Epithelial cell of proximal tubule (primary cell): ENCODE measurements at regions not wholly inside any gene's neighbourhood (a gene's known extent, or its start where the extent isn't known, plus 50 kb on each side); places are given as distances from the start of the nearest gene placed in this dataset.
A peak's percentile ranks its signal among the peaks of the same experiment; 100 is the strongest.

Experiments
- DNase-seq: peaks from one replicate; pipeline ENCODE4 v3.0.0-alpha.2; 2011; ENCODE audit warnings: low read depth
- H3K4me3 ChIP-seq: 2 replicates; pipeline ENCODE4 v1.5.1; 2011; ENCODE audit warnings: low read depth, mild to moderate bottlenecking, low read length
- TF ChIP-seq, protein P1 (sequence below): conservative IDR thresholded peaks from 2 replicates; pipeline ENCODE4 v1.5.1; 2012; ENCODE audit warnings: low read depth, mild to moderate bottlenecking, low read length

DNA sequence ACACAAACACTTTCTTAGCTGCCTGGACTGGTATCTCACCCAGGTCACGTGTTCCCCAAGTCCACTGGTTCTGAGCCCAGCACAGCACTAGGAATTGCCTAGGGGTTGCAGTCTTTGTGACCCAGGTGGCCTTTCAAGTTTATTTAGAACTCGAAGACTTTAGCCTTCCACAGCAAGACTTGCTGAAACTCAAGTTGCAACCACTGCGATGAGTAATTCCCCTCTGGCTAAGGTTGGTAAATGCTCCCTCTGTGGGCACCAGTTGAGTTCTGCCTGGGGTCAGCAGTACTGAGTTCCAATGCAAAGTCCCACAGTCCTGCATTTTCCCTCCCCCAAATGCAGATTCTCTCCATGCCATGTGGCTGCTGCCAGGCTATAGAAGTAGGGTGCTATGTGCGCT, 77.6 kb upstream of the MOCS1 start:
- no peak for DNase-seq
- H3K4me3 ChIP-seq = no peak overlapping the region
- TF ChIP-seq, protein P1, sequence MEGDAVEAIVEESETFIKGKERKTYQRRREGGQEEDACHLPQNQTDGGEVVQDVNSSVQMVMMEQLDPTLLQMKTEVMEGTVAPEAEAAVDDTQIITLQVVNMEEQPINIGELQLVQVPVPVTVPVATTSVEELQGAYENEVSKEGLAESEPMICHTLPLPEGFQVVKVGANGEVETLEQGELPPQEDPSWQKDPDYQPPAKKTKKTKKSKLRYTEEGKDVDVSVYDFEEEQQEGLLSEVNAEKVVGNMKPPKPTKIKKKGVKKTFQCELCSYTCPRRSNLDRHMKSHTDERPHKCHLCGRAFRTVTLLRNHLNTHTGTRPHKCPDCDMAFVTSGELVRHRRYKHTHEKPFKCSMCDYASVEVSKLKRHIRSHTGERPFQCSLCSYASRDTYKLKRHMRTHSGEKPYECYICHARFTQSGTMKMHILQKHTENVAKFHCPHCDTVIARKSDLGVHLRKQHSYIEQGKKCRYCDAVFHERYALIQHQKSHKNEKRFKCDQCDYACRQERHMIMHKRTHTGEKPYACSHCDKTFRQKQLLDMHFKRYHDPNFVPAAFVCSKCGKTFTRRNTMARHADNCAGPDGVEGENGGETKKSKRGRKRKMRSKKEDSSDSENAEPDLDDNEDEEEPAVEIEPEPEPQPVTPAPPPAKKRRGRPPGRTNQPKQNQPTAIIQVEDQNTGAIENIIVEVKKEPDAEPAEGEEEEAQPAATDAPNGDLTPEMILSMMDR = peak; percentile 6

DNA sequence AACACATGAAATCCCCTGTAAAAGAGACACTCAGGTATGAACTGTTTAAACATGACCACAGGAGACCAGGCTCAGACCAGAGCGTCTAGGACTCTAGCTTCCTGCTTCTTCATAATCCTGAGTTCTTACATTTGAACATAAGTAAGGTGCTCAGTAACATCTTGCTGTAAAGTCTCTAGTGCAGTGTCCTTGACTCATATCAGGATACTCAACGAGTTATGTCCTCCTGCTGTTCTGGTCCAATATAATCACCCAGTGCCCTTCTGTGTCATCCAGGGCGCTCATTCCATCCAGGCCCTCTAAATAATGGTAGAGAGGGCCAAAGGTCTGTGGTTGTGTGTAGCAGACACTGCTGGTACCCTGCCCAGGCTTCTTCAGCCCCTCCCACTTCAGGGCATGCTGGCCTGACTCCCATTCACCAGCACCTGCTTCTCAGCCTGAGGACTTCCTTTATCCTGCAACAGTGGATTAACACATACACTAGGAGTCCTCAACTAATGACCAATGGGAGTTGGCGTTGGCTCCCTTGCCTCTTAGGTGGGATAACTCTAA, 66.8 kb upstream of the MOCS1 start:
- H3K4me3 ChIP-seq = no peak overlapping the region
- DNase-seq = no peak
- TF ChIP-seq, protein P1 = no peak

DNA sequence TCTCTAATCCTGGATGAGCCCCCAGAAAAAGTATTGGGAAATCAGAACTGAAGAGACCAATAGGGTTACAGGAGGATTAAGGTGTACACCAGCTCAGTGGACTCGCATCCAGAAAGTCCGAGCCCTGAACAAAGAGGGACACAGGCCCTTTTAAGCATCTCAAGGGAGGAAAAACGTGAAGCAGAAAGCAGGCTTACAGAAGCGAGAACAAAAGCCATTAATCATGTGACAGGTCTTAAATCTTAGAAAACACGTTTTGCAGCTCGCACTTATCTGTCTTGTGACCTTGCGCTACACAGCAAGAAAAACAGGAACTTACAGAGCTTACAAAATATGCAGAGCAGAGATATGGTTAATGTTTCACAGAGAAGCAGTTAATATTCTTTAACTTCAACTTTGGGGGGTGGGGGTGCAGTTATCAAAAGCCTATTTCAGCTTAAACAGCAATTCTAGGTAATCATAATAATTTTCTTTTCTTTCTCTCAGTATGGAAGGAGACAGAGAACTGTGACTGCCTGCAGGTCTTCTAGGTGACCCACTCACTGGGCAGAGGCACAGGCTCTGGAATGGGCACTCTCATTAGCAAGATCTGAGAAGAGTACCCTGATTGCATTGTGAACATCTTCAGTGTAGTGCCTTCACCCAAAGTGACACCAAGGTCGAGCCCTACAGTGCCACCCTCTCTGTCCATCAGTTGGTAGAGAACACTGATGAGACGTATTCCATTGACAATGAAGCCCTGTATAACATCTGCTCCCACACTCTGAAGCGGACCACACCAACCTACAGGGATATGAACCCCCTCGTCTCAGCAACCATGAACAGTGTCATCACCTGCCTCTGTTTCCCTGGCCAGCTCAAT, 65.0 kb upstream of the MOCS1 start:
- TF ChIP-seq, protein P1 = no peak

DNA sequence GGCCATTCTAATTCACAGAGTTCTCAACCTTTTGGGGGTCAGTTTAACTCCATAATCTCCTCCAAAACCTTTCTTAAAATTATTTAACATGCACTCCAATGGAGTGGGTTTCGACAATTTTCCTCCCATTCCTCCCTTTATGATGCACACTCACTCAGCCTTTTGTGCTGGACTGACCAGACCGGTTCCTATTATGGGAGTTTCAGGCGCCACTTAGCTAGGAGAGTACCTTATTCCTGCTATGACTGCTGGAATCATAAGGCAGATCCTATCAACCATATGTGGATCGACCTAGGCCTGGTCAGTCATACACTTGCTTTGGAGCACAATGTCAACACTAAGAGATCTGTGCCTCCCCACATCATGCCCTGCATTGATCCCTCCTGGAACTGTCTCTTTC, 63.9 kb upstream of the MOCS1 start:
- no peak overlapping the region for H3K4me3 ChIP-seq
- no peak for DNase-seq
- TF ChIP-seq, protein P1 = no peak

More for the DNA sequence above, 65.0 kb upstream of the MOCS1 start:
- DNase-seq = no peak
- no peak overlapping the region for H3K4me3 ChIP-seq

DNA sequence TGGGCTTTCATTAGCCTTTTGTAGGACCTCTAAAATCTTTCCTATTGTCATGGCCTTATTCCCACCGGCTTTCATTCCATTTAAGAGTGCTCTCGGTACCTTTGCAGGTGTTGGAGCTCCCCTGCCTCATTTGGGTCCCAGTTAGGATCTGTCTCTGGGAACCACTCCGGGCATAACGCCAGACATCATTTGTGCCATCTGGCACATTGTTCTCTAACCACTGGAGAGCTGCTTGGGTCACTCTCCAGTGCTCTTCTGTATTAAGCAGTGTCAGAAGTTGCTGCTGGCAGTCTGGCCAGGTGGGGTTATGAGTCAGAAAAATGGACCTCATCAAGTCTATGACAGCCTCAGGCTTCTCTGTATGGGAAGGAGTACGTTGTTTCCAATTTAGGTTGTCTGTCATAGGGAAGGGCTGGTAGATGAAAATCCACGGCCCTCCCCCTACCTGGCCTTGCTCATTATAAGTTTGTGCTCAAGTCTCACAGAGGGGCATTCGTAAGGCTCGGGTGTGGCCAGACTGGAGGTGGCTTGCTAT, 62.9 kb upstream of the MOCS1 start:
- TF ChIP-seq, protein P1 = no peak
- DNase-seq = no peak
- no peak overlapping the region for H3K4me3 ChIP-seq

DNA sequence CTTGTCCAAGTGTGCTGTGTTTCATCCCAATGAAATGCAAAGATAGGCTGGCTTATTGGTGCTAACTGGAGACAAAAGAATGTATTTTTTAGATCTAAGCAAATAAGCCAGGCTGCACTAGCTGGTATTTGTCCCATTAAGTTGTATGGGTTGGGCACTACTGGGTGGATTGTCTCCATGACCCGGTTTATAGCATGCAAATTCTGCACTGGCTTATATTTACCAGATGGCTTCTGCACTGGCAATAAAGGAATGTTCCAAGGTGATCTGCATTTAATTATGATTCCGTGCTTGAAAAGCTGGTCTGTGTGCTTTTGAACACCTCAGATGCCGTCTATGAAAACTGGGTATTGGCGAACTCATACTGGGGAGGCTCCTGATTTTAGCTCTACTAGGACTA, 61.4 kb upstream of the MOCS1 start:
- TF ChIP-seq, protein P1 = no peak
- H3K4me3 ChIP-seq = no peak overlapping the region
- DNase-seq = no peak
